ENCODE measurements at regions not wholly inside any gene's neighbourhood (a gene's known extent, or its start where the extent isn't known, plus 50 kb on each side); places are given as distances from the start of the nearest gene placed in this dataset.

- TF ChIP-seq CTCF (IDR thresholded peaks at IDR 0.05) (no peak), POLR2A (IDR thresholded peaks at IDR 0.05) (no peak)
These were observed 270.5 kb downstream of the SKAP2 start for GRCh38 chr7:26593896-26594295.
